H1 (cell line): ENCODE measurements at regions not wholly inside any gene's neighbourhood (a gene's known extent, or its start where the extent isn't known, plus 50 kb on each side); places are given as distances from the start of the nearest gene placed in this dataset.

Experiments used
- CEBPB ChIP-seq: IDR thresholded peaks from 2 replicates; pipeline ENCODE4 v1.6.1; 2012; ENCODE audit warnings: low read depth, low read length
- CHD2 ChIP-seq: IDR thresholded peaks from 2 replicates; pipeline ENCODE4 v1.6.1; 2012; ENCODE audit warnings: low read length, improper control_type of control experiment
- TF ChIP-seq, protein P1 (sequence below): fragments of 300-600 bp; sonication (generic); IDR thresholded peaks from 2 replicates; pipeline ENCODE4 v1.7.1; 2012; ENCODE audit warnings: low read length, moderate library complexity, mild to moderate bottlenecking, inconsistent platforms; ENCODE audit not compliant: insufficient replicate concordance

- TF ChIP-seq, protein P1, sequence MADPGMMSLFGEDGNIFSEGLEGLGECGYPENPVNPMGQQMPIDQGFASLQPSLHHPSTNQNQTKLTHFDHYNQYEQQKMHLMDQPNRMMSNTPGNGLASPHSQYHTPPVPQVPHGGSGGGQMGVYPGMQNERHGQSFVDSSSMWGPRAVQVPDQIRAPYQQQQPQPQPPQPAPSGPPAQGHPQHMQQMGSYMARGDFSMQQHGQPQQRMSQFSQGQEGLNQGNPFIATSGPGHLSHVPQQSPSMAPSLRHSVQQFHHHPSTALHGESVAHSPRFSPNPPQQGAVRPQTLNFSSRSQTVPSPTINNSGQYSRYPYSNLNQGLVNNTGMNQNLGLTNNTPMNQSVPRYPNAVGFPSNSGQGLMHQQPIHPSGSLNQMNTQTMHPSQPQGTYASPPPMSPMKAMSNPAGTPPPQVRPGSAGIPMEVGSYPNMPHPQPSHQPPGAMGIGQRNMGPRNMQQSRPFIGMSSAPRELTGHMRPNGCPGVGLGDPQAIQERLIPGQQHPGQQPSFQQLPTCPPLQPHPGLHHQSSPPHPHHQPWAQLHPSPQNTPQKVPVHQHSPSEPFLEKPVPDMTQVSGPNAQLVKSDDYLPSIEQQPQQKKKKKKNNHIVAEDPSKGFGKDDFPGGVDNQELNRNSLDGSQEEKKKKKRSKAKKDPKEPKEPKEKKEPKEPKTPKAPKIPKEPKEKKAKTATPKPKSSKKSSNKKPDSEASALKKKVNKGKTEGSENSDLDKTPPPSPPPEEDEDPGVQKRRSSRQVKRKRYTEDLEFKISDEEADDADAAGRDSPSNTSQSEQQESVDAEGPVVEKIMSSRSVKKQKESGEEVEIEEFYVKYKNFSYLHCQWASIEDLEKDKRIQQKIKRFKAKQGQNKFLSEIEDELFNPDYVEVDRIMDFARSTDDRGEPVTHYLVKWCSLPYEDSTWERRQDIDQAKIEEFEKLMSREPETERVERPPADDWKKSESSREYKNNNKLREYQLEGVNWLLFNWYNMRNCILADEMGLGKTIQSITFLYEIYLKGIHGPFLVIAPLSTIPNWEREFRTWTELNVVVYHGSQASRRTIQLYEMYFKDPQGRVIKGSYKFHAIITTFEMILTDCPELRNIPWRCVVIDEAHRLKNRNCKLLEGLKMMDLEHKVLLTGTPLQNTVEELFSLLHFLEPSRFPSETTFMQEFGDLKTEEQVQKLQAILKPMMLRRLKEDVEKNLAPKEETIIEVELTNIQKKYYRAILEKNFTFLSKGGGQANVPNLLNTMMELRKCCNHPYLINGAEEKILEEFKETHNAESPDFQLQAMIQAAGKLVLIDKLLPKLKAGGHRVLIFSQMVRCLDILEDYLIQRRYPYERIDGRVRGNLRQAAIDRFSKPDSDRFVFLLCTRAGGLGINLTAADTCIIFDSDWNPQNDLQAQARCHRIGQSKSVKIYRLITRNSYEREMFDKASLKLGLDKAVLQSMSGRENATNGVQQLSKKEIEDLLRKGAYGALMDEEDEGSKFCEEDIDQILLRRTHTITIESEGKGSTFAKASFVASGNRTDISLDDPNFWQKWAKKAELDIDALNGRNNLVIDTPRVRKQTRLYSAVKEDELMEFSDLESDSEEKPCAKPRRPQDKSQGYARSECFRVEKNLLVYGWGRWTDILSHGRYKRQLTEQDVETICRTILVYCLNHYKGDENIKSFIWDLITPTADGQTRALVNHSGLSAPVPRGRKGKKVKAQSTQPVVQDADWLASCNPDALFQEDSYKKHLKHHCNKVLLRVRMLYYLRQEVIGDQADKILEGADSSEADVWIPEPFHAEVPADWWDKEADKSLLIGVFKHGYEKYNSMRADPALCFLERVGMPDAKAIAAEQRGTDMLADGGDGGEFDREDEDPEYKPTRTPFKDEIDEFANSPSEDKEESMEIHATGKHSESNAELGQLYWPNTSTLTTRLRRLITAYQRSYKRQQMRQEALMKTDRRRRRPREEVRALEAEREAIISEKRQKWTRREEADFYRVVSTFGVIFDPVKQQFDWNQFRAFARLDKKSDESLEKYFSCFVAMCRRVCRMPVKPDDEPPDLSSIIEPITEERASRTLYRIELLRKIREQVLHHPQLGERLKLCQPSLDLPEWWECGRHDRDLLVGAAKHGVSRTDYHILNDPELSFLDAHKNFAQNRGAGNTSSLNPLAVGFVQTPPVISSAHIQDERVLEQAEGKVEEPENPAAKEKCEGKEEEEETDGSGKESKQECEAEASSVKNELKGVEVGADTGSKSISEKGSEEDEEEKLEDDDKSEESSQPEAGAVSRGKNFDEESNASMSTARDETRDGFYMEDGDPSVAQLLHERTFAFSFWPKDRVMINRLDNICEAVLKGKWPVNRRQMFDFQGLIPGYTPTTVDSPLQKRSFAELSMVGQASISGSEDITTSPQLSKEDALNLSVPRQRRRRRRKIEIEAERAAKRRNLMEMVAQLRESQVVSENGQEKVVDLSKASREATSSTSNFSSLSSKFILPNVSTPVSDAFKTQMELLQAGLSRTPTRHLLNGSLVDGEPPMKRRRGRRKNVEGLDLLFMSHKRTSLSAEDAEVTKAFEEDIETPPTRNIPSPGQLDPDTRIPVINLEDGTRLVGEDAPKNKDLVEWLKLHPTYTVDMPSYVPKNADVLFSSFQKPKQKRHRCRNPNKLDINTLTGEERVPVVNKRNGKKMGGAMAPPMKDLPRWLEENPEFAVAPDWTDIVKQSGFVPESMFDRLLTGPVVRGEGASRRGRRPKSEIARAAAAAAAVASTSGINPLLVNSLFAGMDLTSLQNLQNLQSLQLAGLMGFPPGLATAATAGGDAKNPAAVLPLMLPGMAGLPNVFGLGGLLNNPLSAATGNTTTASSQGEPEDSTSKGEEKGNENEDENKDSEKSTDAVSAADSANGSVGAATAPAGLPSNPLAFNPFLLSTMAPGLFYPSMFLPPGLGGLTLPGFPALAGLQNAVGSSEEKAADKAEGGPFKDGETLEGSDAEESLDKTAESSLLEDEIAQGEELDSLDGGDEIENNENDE, result no peak
- no peak for TF ChIP-seq CEBPB
- TF ChIP-seq CHD2, result peak; percentile 67; the same call in 1 of the 2 replicates
These were observed 285.1 kb downstream of the MTX2 start (continued) for GRCh38 chr2:176554101-176555048.
